Tibial nerve (tissue), 4 donors: ENCODE measurements at regions not wholly inside any gene's neighbourhood (a gene's known extent, or its start where the extent isn't known, plus 50 kb on each side); places are given as distances from the start of the nearest gene placed in this dataset.

Experiments
- DNase-seq, 2 donors: peaks; one replicate each; pipeline ENCODE4 v3.0.0-alpha.2; 2019; ENCODE audit warnings: low spot score in 2 of 2
- H3K27ac ChIP-seq, 4 donors: fragments of 200-600 bp; sonication (generic) in 3 of 4; one replicate each; pipeline ENCODE4 v1.5.1; 2017 to 2019; ENCODE audit warnings: mild to moderate bottlenecking in 1 of 4
- H3K27me3 ChIP-seq, 2 donors: fragments of 200-600 bp; sonication (generic) in 1 of 2; one replicate each; pipeline versions ENCODE4 v1.5.1 to v1.6.0; 2017 to 2019
- H3K36me3 ChIP-seq, 3 donors: fragments of 200-600 bp; sonication (generic); one replicate each; pipeline ENCODE4 v1.5.1; 2018 to 2019
- H3K4me1 ChIP-seq, 4 donors: fragments of 200-600 bp; sonication (generic) in 3 of 4; one replicate each; pipeline ENCODE4 v1.5.1; 2017 to 2019
- H3K4me3 ChIP-seq, 4 donors: fragments of 200-600 bp; sonication (generic) in 3 of 4; one replicate each; pipeline ENCODE4 v1.5.1; 2017 to 2019; ENCODE audit warnings: mild to moderate bottlenecking in 1 of 4, moderate library complexity in 1 of 4
- H3K9me3 ChIP-seq, 4 donors: fragments of 200-600 bp; sonication (generic) in 3 of 4; one replicate each; pipeline ENCODE4 v1.5.1; 2017 to 2019
- EP300 ChIP-seq, 2 donors: sonication (generic); formaldehyde crosslinking; IDR thresholded peaks; one replicate each; pipeline ENCODE4 v1.6.1; 2017; ENCODE audit warnings: antibody characterized with exemption in 2 of 2, mild to moderate bottlenecking in 1 of 2
- POLR2A ChIP-seq, 2 donors: fragments of 450-650 bp; IDR thresholded peaks; one replicate each; pipeline ENCODE4 v1.6.1; 2017; ENCODE audit warnings: antibody characterized with exemption in 2 of 2, mild to moderate bottlenecking in 2 of 2, moderate library complexity in 2 of 2
- WGBS, 2 donors: methylation state at CpG; one replicate each; pipeline ENCODE4 v1.1.5; 2018; 5-methylcytosine and 5-hydroxymethylcytosine counted together
- TF ChIP-seq, protein P1 (sequence below), 5 experiments: fragments of 200-600 bp in 3 of 5; fragments of 450-650 bp in 2 of 5; sonication (generic) in 3 of 5; IDR thresholded peaks; one replicate each; pipeline ENCODE4 v1.5.1; 2016 to 2019; ENCODE audit warnings: antibody characterized with exemption in 5 of 5, mild to moderate bottlenecking in 3 of 5, moderate library complexity in 2 of 5

DNA sequence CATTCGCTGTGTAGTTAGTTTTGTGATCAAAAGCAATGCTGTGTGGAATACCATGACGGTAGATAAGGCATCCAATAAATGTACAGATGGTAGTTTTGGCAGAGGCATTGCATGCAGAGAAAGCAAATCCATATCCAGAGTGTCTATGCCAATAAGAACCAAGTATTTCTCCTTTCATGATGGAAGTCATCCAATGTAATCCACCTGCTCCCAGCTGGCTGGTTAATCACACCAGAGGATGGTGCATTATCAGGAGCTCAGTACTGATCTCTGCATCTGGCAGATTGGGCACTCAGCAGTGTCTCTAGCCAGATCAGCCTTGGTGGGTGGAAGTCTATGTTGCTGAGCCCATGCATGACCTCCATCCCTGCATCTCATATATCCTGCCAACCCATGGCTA lies 677.7 kb upstream of the NECTIN3 start:
- Histone ChIP-seq H3K36me3 (no peaks in the 10 kb centered on the region), H3K27ac (no peak overlapping the region), H3K27me3 (no peaks in the 10 kb centered on the region), H3K4me3 (no peak overlapping the region), H3K9me3 (no peaks in the 10 kb centered on the region), H3K4me1 (no peaks in the 10 kb centered on the region)
- TF ChIP-seq POLR2A (IDR thresholded peaks at IDR 0.05) = no peak
- TF ChIP-seq, protein P1, sequence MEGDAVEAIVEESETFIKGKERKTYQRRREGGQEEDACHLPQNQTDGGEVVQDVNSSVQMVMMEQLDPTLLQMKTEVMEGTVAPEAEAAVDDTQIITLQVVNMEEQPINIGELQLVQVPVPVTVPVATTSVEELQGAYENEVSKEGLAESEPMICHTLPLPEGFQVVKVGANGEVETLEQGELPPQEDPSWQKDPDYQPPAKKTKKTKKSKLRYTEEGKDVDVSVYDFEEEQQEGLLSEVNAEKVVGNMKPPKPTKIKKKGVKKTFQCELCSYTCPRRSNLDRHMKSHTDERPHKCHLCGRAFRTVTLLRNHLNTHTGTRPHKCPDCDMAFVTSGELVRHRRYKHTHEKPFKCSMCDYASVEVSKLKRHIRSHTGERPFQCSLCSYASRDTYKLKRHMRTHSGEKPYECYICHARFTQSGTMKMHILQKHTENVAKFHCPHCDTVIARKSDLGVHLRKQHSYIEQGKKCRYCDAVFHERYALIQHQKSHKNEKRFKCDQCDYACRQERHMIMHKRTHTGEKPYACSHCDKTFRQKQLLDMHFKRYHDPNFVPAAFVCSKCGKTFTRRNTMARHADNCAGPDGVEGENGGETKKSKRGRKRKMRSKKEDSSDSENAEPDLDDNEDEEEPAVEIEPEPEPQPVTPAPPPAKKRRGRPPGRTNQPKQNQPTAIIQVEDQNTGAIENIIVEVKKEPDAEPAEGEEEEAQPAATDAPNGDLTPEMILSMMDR (IDR thresholded peaks at IDR 0.05) = no peak
- no peak for TF ChIP-seq EP300 (IDR thresholded peaks at IDR 0.05)
- no peak for DNase-seq
- WGBS, 2 donors = 64 to 96% methylated on average over 2 of the region's 2 CpGs

DNA sequence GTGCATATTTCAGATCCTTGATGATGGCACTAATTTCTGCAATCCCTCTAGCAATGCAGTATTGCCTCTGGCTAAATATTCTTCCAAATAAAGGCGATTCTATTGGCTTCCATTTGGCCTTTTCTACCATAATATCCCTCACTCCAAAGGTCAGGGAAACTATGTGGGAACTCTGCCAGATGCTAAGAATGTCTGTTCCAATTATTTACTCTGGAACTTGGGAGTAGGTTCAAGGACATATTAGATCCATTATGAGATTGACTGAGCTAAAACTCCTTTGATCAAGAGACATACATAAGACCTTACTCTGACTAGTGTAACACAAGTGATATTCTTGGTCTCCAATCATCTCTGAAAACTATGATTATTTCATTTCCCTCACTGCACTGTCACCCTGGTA lies 674.5 kb upstream of the NECTIN3 start:
- no peak for DNase-seq
- Histone ChIP-seq H3K9me3 (peaks cover 0 to 7% (median 2%) of the 10 kb centered on the region in 4 donors), H3K27me3 (no peaks in the 10 kb centered on the region), H3K4me1 (no peaks in the 10 kb centered on the region), H3K27ac (no peak overlapping the region), H3K4me3 (no peak overlapping the region), H3K36me3 (no peaks in the 10 kb centered on the region)
- WGBS, 2 donors = 17% methylated on average over 1 of the region's 1 CpG
- TF ChIP-seq POLR2A (IDR thresholded peaks at IDR 0.05) (no peak), EP300 (IDR thresholded peaks at IDR 0.05) (no peak)
- TF ChIP-seq, protein P1 (IDR thresholded peaks at IDR 0.05) = no peak

DNA sequence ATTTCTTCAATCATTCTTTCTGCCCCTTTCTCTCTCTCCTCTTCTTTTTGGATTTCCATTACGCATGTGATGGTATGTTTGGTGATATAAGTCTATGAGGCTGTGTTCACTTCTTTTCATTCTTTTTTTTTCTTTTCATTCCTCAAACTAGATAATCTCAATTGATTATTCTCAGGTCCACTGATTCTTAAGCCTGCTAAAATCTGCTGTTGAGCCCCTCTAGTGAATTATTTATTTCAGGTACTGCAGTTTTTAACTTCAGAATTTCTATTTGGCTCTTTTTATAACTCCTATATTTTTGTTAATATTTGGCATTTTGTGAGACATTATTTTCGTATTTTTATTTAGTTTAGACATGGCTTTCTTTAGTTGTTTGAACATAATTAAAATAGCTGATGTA lies 671.3 kb upstream of the NECTIN3 start:
- TF ChIP-seq, protein P1 (IDR thresholded peaks at IDR 0.05) = no peak
- TF ChIP-seq POLR2A (IDR thresholded peaks at IDR 0.05) (no peak), EP300 (IDR thresholded peaks at IDR 0.05) (no peak)
- H3K36me3 ChIP-seq = no peaks in the 10 kb centered on the region
- peaks cover 0 to 7% (median 2%) of the 10 kb centered on the region in 4 donors for H3K9me3 ChIP-seq
- no peak overlapping the region for H3K27ac ChIP-seq
- WGBS, 2 donors = 77 to 85% methylated on average over 2 of the region's 2 CpGs
- H3K4me3 ChIP-seq = no peak overlapping the region
- H3K27me3 ChIP-seq = no peaks in the 10 kb centered on the region
- no peak for DNase-seq
- no peaks in the 10 kb centered on the region for H3K4me1 ChIP-seq

DNA sequence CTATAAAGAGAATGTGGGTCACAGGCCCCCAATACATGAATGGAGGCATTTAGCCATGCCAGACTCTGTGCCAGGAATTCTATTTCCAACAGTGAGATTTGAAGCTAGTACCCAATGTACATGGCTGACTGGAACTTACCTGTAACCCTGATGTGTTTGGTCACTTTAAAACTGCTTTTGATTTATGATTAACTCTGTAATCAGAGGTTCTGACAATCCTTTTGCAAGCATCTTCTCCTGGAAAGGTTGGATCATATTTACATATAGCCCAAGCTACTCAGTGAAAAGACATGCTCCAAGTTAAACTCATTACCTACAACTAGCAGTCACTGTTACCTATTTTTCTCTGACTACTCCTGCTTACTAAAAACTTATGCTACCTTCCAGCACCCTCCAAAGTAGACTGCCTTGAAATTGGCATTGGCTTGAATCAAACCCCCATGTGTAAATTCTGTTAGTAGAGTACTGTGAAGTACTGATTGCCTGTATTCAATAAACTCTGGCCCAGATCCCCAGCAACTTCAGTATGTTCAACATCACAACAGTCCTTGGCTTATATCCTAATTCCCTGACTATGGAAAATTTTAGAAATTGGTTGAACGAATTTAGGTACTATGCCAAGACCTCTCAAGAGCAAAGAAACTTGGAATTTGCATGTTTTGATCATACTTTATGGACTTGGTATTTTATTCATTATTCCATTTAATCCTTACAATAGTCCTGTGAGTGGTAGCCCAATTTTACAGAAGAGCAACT lies 665.6 kb upstream of the NECTIN3 start:
- no peak for DNase-seq
- Histone ChIP-seq H3K36me3 (no peaks in the 10 kb centered on the region), H3K27me3 (no peaks in the 10 kb centered on the region), H3K27ac (no peak overlapping the region), H3K9me3 (no peaks in the 10 kb centered on the region), H3K4me1 (no peaks in the 10 kb centered on the region), H3K4me3 (no peak overlapping the region)
- WGBS, 2 donors = 43 to 52% methylated on average over 1 of the region's 1 CpG
- no peak for TF ChIP-seq POLR2A (IDR thresholded peaks at IDR 0.05)
- TF ChIP-seq EP300 (IDR thresholded peaks at IDR 0.05) = no peak
- TF ChIP-seq, protein P1 (IDR thresholded peaks at IDR 0.05) = no peak

DNA sequence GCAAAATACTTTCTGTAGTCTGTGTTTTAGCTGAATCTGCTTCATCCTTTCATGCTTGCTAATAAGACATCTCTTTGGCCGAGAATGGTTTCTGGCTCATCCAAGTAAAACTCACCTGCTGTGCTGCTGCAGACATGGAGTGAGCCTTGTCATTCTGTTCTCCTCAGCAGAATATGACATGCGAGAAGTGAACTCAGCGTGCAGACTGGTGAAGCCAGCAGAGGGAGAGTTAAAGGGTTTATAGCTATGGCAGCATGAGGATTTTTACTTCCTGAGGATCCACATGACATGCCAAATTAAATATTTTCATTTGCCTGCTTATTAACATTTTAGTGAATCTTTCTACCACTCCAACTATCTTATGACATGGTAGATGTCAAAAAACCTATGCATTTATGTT lies 658.4 kb upstream of the NECTIN3 start:
- Histone ChIP-seq H3K27me3 (no peaks in the 10 kb centered on the region), H3K27ac (no peak overlapping the region), H3K4me1 (peaks cover 0 to 13% (median 2%) of the 10 kb centered on the region in 4 donors), H3K36me3 (no peaks in the 10 kb centered on the region), H3K9me3 (no peaks in the 10 kb centered on the region), H3K4me3 (no peak overlapping the region)
- 72 to 90% methylated on average over 3 of the region's 3 CpGs for WGBS, 2 donors
- TF ChIP-seq POLR2A (IDR thresholded peaks at IDR 0.05) (no peak), EP300 (IDR thresholded peaks at IDR 0.05) (no peak)
- TF ChIP-seq, protein P1 (IDR thresholded peaks at IDR 0.05) = no peak
- no peak for DNase-seq
